PC-9 (cell line): ENCODE measurements at regions not wholly inside any gene's neighbourhood (a gene's known extent, or its start where the extent isn't known, plus 50 kb on each side); places are given as distances from the start of the nearest gene placed in this dataset.

Experiments
- BruUV-seq: library from RNA; stranded (reverse); fragments of 400-500 nt; replicated peaks from 2 replicates; lab custom pipeline; 2021; lab: Mats Ljungman, UMichigan
- CTCF ChIA-PET: fragments of 300-600 bp; sonication (Branson Sonifier 250); formaldehyde crosslinking; loops from one replicate; lab custom pipeline; 2022; ENCODE audit warnings: antibody characterized with exemption; lab: Charles Lee
- POLR2A ChIA-PET: fragments of 300-600 bp; sonication (Branson Sonifier 250); formaldehyde crosslinking; loops from one replicate; lab custom pipeline; 2022; ENCODE audit warnings: antibody characterized with exemption; ENCODE audit not compliant: unreplicated experiment; lab: Charles Lee
- DNase-seq, 2 experiments: peaks; one replicate each; pipeline versions ENCODE4 v3.0.0 to v3.0.0-alpha.2; 2015 to 2022; ENCODE audit warnings: mixed read lengths in 1 of 2
- H2AFZ ChIP-seq: fragments of 200-600 bp; sonication (generic); 2 replicates; pipeline ENCODE4 v1.8.1; 2017; ENCODE audit warnings: antibody characterized with exemption
- H3F3A ChIP-seq: fragments of 200-600 bp; sonication (generic); 2 replicates; pipeline ENCODE4 v1.8.1; 2017; ENCODE audit warnings: antibody characterized with exemption, mild to moderate bottlenecking, low read depth; ENCODE audit not compliant: insufficient read depth
- H3K27ac ChIP-seq: fragments of 200-600 bp; sonication (generic); 2 replicates; pipeline ENCODE4 v1.6.1; 2016; ENCODE audit warnings: mixed run types
- H3K27me3 ChIP-seq: fragments of 200-600 bp; sonication (generic); 2 replicates; pipeline ENCODE4 v1.6.1; 2016; ENCODE audit warnings: low read depth, mixed run types; ENCODE audit not compliant: insufficient read depth
- H3K36me3 ChIP-seq: fragments of 200-600 bp; sonication (generic); 2 replicates; pipeline ENCODE4 v1.6.1; 2016; ENCODE audit warnings: low read depth, mixed run types
- H3K4me1 ChIP-seq: fragments of 200-600 bp; sonication (generic); replicated peaks from 2 replicates; pipeline ENCODE4 v1.6.1; 2016; ENCODE audit warnings: mixed run types; ENCODE audit not compliant: insufficient read depth
- H3K4me2 ChIP-seq: fragments of 200-600 bp; sonication (generic); 2 replicates; pipeline ENCODE4 v1.6.1; 2017; ENCODE audit warnings: mixed run types
- H3K4me3 ChIP-seq: fragments of 200-600 bp; sonication (generic); 2 replicates; pipeline ENCODE4 v1.6.1; 2016; ENCODE audit warnings: mixed run types
- H3K79me2 ChIP-seq: fragments of 200-600 bp; sonication (generic); 2 replicates; pipeline ENCODE4 v1.6.1; 2017; ENCODE audit warnings: low read depth, mixed run types
- H3K9me2 ChIP-seq: fragments of 200-600 bp; sonication (generic); 2 replicates; pipeline ENCODE4 v1.8.1; 2017; ENCODE audit warnings: mild to moderate bottlenecking; ENCODE audit not compliant: insufficient read depth
- H3K9me3 ChIP-seq: fragments of 200-600 bp; sonication (generic); 2 replicates; pipeline ENCODE4 v1.8.1; 2016; ENCODE audit warnings: low read depth; ENCODE audit not compliant: insufficient read depth
- H4K20me1 ChIP-seq: fragments of 200-600 bp; sonication (generic); 2 replicates; pipeline ENCODE4 v1.8.1; 2017; ENCODE audit not compliant: insufficient read depth
- CTCF ChIP-seq: fragments of 200-600 bp; sonication (generic); conservative IDR thresholded peaks from 2 replicates; pipeline ENCODE4 v1.6.1; 2017; ENCODE audit warnings: mixed run types, antibody characterized with exemption, mild to moderate bottlenecking, moderate library complexity
- EZH2 ChIP-seq: fragments of 200-600 bp; sonication (generic); IDR thresholded peaks from 2 replicates; pipeline ENCODE4 v1.8.0; 2017; ENCODE audit warnings: antibody characterized with exemption, low read depth
- intact Hi-C: fragments of 100-400 bp; cut with micrococcal nuclease; formaldehyde crosslinking; loops from one replicate; pipeline ENCODE4 v1.10.0; 2022; ENCODE audit not compliant: unreplicated experiment

- Histone ChIP-seq H3K9me3 (no peaks in the 10 kb centered on the region), H2AFZ (no peak overlapping the region), H3K4me2 (no peak overlapping the region), H3K4me1 (no peaks in the 10 kb centered on the region), H3K36me3 (no peaks in the 10 kb centered on the region), H3K27ac (no peak overlapping the region), H3K27me3 (no peaks in the 10 kb centered on the region), H3K79me2 (no peaks in the 10 kb centered on the region), H3F3A (no peaks in the 10 kb centered on the region), H4K20me1 (no peaks in the 10 kb centered on the region), H3K4me3 (no peak overlapping the region), H3K9me2 (no peaks in the 10 kb centered on the region)
- ChIA-PET CTCF (no interaction called here), POLR2A (no interaction called here)
- intact Hi-C loops = no loop called here
- no peak for DNase-seq
- TF ChIP-seq EZH2 = no peak
- BruUV-seq = no TSS peak
Observed at GRCh38 chr18:41464278-41464677, 490.8 kb upstream of the PIK3C3 start.

GRCh38 chr18:41462946-41463345, 492.1 kb upstream of the PIK3C3 start:
- no peak overlapping the region for H3K4me2 ChIP-seq
- ChIA-PET CTCF (no interaction called here), POLR2A (no interaction called here)
- H3F3A ChIP-seq = no peaks in the 10 kb centered on the region
- H3K79me2 ChIP-seq = no peaks in the 10 kb centered on the region
- no peak for DNase-seq
- H3K4me1 ChIP-seq = no peaks in the 10 kb centered on the region
- intact Hi-C loops = no loop called here
- no TSS peak for BruUV-seq
- H3K4me3 ChIP-seq = no peak overlapping the region
- no peaks in the 10 kb centered on the region for H3K9me2 ChIP-seq
- H3K9me3 ChIP-seq = no peaks in the 10 kb centered on the region
- H3K36me3 ChIP-seq = no peaks in the 10 kb centered on the region
- TF ChIP-seq EZH2 = no peak
- no peak for TF ChIP-seq CTCF
- H3K27ac ChIP-seq = no peak overlapping the region
- no peaks in the 10 kb centered on the region for H4K20me1 ChIP-seq
- no peaks in the 10 kb centered on the region for H3K27me3 ChIP-seq
- no peak overlapping the region for H2AFZ ChIP-seq

GRCh38 chr18:41461114-41461513, 493.9 kb upstream of the PIK3C3 start:
- ChIA-PET POLR2A (no interaction called here), CTCF (no interaction called here)
- BruUV-seq = no TSS peak
- H3K4me3 ChIP-seq = no peak overlapping the region
- no peak for DNase-seq
- H4K20me1 ChIP-seq = no peaks in the 10 kb centered on the region
- intact Hi-C loops = no loop called here
- no peak overlapping the region for H3K27ac ChIP-seq
- H3K4me2 ChIP-seq = no peak overlapping the region
- H3K4me1 ChIP-seq = no peaks in the 10 kb centered on the region
- H3K79me2 ChIP-seq = no peaks in the 10 kb centered on the region
- no peaks in the 10 kb centered on the region for H3F3A ChIP-seq
- H3K9me3 ChIP-seq = no peaks in the 10 kb centered on the region
- TF ChIP-seq CTCF (no peak), EZH2 (no peak)
- no peaks in the 10 kb centered on the region for H3K9me2 ChIP-seq
- H3K27me3 ChIP-seq = no peaks in the 10 kb centered on the region
- H3K36me3 ChIP-seq = no peaks in the 10 kb centered on the region
- H2AFZ ChIP-seq = no peak overlapping the region

GRCh38 chr18:41459656-41460055, 495.4 kb upstream of the PIK3C3 start:
- BruUV-seq = no TSS peak
- Histone ChIP-seq H3K9me2 (no peaks in the 10 kb centered on the region), H3K79me2 (no peaks in the 10 kb centered on the region), H3K27me3 (no peaks in the 10 kb centered on the region), H3K4me2 (no peak overlapping the region), H3K9me3 (no peaks in the 10 kb centered on the region), H3K27ac (no peak overlapping the region), H3K36me3 (no peaks in the 10 kb centered on the region), H2AFZ (no peak overlapping the region), H3K4me1 (no peaks in the 10 kb centered on the region), H3K4me3 (no peak overlapping the region), H4K20me1 (no peaks in the 10 kb centered on the region), H3F3A (no peaks in the 10 kb centered on the region)
- ChIA-PET POLR2A (no interaction called here), CTCF (no interaction called here)
- intact Hi-C loops = no loop called here
- no peak for TF ChIP-seq EZH2
- TF ChIP-seq CTCF = no peak
- no peak for DNase-seq
